GM20000 (cell line): ENCODE measurements at regions not wholly inside any gene's neighbourhood (a gene's known extent, or its start where the extent isn't known, plus 50 kb on each side); places are given as distances from the start of the nearest gene placed in this dataset.

ENCODE experiments used
- DNase-seq: peaks from one replicate; pipeline ENCODE4 v3.0.0; 2012; ENCODE audit warnings: low spot score
- TF ChIP-seq, protein P1 (sequence below): IDR thresholded peaks from 2 replicates; pipeline ENCODE4 v1.5.1; 2012; ENCODE audit warnings: mild to moderate bottlenecking, control low read depth; ENCODE audit errors: extremely low read depth, missing control alignments

GRCh38 chr18:77822632-77823031, 573.0 kb downstream of the GALR1 start:
- DNase-seq: no peak
- TF ChIP-seq, protein P1, sequence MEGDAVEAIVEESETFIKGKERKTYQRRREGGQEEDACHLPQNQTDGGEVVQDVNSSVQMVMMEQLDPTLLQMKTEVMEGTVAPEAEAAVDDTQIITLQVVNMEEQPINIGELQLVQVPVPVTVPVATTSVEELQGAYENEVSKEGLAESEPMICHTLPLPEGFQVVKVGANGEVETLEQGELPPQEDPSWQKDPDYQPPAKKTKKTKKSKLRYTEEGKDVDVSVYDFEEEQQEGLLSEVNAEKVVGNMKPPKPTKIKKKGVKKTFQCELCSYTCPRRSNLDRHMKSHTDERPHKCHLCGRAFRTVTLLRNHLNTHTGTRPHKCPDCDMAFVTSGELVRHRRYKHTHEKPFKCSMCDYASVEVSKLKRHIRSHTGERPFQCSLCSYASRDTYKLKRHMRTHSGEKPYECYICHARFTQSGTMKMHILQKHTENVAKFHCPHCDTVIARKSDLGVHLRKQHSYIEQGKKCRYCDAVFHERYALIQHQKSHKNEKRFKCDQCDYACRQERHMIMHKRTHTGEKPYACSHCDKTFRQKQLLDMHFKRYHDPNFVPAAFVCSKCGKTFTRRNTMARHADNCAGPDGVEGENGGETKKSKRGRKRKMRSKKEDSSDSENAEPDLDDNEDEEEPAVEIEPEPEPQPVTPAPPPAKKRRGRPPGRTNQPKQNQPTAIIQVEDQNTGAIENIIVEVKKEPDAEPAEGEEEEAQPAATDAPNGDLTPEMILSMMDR: no peak

GRCh38 chr18:77833807-77834206, 584.2 kb downstream of the GALR1 start:
- no peak for DNase-seq
- TF ChIP-seq, protein P1: no peak

DNA sequence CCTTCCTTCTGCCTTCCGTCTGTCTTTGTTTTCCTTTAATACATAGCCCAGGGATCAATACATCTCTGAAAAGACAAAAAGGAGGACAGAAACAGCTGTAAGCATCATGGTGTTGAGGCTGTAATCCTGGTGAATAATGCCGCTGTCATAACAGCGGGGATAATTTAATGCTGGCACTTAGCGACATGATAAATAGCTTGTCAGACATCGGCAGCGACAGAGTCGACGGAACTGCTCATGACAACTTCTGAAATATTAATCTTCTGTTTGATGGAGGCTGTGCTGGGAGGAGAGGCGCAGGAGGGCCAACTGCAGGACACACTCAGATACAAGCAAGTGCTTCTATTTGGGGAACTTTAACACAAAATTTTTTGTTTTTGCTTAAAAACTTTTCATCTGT, 602.2 kb downstream of the GALR1 start:
- no peak for DNase-seq

DNA sequence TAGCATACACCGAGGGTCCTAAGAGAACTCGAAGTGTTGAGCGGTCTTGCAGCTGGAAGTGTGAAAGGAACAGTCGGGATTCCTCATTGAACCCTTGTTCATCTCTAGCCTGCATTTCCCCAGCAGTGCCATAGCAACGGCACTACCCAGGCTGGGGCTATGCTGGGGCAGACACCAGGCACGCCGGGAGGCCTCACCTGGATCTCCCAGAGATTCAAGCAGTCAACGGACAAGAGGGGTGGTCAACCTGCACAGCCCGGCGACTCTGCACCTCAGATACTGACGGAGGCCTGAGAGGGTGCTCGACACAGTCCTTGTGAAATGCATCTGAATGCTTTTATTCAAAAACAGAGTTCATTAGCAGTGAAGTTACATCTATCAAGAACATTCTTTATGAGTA, 604.2 kb downstream of the GALR1 start:
- no peak for DNase-seq
- TF ChIP-seq, protein P1: no peak

More for the DNA sequence above, 602.2 kb downstream of the GALR1 start:
- TF ChIP-seq, protein P1: no peak

DNA sequence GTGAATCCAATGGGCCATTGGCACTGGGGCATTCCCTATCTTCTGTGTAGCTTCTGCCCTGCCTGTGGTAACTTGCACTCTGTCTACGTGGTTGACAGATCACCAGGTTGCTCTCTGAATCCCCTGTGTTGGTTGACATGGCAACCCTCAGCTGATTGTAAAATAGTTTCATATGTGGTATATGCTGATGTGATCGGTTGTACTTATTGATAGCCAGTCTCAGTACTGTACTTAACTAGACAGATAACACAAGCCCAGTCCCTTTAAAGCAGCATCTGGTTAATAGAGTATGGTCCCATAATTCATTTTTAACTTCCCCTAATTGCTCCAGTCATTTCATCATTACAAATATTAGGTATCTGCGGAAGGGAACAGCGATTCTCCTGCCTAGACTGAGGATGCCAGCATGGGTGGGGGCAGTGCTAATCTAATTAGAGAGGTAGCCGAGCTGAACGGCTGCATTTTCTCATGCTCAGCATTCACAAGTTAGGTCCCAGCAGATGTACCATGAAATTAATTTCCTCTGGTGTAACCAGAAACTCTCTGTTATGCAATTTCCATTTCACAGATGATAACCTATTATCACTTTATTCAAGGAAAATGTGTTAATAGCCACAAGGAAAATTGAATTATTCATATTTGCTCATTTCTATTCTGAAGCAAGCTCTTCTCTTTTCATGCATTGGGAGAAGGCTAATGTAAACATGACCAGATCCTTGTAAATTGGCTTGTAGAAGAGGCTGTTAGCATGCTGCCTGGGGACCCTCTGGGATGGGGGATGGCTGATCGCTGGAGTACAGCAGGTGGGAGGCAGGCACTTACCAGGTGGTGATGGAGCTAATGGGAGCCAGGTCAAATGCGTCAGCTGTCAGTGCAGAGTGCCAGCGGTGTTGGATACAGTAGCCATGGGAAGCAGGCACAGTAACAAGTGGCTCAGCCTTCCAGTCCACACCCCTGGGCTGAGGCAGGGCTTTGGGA, 608.3 kb downstream of the GALR1 start:
- DNase-seq: no peak
- TF ChIP-seq, protein P1: no peak

DNA sequence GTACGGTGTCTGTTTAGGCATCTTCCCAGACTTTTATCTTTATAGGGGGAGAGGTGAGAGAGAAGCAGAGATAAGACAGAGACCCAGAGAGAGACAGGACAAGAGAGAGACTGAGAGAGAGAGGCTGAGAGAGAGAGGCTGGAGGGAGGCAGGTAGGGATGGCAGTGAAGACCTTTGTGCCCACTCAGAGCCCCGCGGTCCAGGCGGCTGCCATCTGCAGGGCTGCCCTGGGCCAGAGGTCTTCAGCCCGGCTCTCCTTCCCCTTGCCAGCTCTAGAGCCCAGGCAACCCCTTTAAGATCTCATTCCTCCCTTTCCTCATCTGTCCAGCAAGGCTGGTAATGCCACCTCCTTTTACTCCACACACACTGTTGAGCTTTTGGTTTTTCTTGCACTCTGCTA, 610.0 kb downstream of the GALR1 start:
- TF ChIP-seq, protein P1: no peak
- DNase-seq: no peak

DNA sequence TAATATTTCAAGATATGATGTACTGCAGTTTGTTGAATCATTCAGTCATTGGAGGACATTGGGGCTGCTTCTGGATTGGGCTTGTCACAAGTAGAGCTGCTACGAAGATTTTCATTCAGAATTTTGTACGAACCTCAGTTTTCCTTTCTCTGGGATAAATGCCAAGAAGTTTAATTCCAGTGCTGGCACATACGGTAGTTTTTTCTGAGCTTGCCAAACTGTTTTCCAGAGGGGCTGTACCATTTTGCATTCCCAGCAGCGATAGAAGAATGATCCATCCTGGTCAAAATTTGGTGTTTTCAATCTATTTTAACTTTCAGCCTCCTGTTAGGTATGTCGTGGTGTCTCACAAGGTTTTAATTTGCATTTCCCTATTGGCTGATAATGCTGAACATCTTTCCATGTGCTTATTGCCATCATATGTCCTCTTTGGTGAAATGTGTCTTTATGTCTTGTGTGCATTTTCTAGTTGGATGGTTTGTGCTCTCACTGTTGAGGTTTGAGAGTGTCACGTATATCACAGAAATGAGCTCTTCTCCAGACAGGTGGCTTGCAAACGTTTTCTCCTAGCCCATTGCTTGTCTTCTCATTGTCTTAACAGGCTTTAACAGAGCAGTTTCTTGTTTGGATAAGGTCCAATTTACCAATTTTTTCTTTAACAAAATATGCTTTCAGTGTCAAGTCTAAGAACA, 612.6 kb downstream of the GALR1 start:
- TF ChIP-seq, protein P1: no peak

More for the DNA sequence above, 612.6 kb downstream of the GALR1 start:
- DNase-seq: no peak
